Mesenchymal stem cell (in vitro differentiated cells and primary cell): ENCODE measurements at regions not wholly inside any gene's neighbourhood (a gene's known extent, or its start where the extent isn't known, plus 50 kb on each side); places are given as distances from the start of the nearest gene placed in this dataset.

Experiments used
- DNase-seq: peaks from one replicate; pipeline ENCODE4 v3.0.0-alpha.2; 2013
- H2AFZ ChIP-seq: one replicate; pipeline ENCODE4 v1.6.1; 2013; ENCODE audit warnings: low read depth, mild to moderate bottlenecking, control low read depth, inconsistent platforms, low read length, moderate library complexity
- H2AK5ac ChIP-seq: 2 replicates; pipeline ENCODE4 v1.6.1; 2013; ENCODE audit warnings: low read length, moderate library complexity, mild to moderate bottlenecking, inconsistent platforms; ENCODE audit not compliant: severe bottlenecking
- H2BK120ac ChIP-seq: one replicate; pipeline ENCODE4 v1.6.1; 2013; ENCODE audit warnings: low read depth, mild to moderate bottlenecking, inconsistent platforms, low read length, moderate library complexity
- H2BK12ac ChIP-seq, 2 experiments: one replicate each; pipeline ENCODE4 v1.6.1; 2013; ENCODE audit warnings: inconsistent platforms in 2 of 2, low read length in 2 of 2, mild to moderate bottlenecking in 2 of 2, moderate library complexity in 2 of 2, control low read depth in 1 of 2
- H2BK15ac ChIP-seq: one replicate; pipeline ENCODE4 v1.6.1; 2013; ENCODE audit warnings: mild to moderate bottlenecking, low read depth, inconsistent platforms; ENCODE audit not compliant: poor library complexity, severe bottlenecking
- H2BK5ac ChIP-seq: 2 replicates; pipeline ENCODE4 v1.6.1; 2013; ENCODE audit warnings: low read depth, mild to moderate bottlenecking, low read length, control low read depth, inconsistent platforms; ENCODE audit not compliant: poor library complexity, severe bottlenecking
- H3K14ac ChIP-seq, 2 experiments: one replicate each; pipeline ENCODE4 v1.6.1; 2013; ENCODE audit warnings: inconsistent platforms in 2 of 2, low read length in 2 of 2, control low read depth in 1 of 2, mild to moderate bottlenecking in 1 of 2, moderate library complexity in 1 of 2
- H3K18ac ChIP-seq, 2 experiments: one replicate each; pipeline ENCODE4 v1.6.1; 2013; ENCODE audit warnings: inconsistent platforms in 2 of 2, low read length in 2 of 2, control low read depth in 1 of 2, low read depth in 1 of 2, mild to moderate bottlenecking in 1 of 2
- H3K23ac ChIP-seq, 2 experiments: one replicate each; pipeline ENCODE4 v1.6.1; 2013; ENCODE audit warnings: inconsistent platforms in 2 of 2, low read length in 2 of 2, mild to moderate bottlenecking in 2 of 2, moderate library complexity in 2 of 2, control low read depth in 1 of 2
- H3K27ac ChIP-seq: 2 replicates; pipeline ENCODE4 v1.5.1; 2013; ENCODE audit warnings: mild to moderate bottlenecking, moderate library complexity, low read length, control low read depth, inconsistent platforms; ENCODE audit not compliant: poor library complexity, severe bottlenecking
- H3K27me3 ChIP-seq, 2 experiments: 2 replicates each; pipeline versions ENCODE4 v1.6.1 to v1.7.0; 2013; ENCODE audit warnings: low read length in 2 of 2, mild to moderate bottlenecking in 2 of 2, moderate library complexity in 2 of 2, control low read depth in 1 of 2, inconsistent platforms in 1 of 2; ENCODE audit not compliant: control insufficient read depth in 1 of 2, insufficient read depth in 1 of 2
- H3K36me3 ChIP-seq, 2 experiments: 2 replicates each; pipeline versions ENCODE4 v1.6.1 to v1.7.0; 2013; ENCODE audit warnings: low read length in 2 of 2, control low read depth in 1 of 2, inconsistent platforms in 1 of 2, low read depth in 1 of 2, mild to moderate bottlenecking in 1 of 2; ENCODE audit not compliant: insufficient read depth in 2 of 2, control insufficient read depth in 1 of 2
- H3K4ac ChIP-seq, 2 experiments: one replicate each; pipeline ENCODE4 v1.6.1; 2013; ENCODE audit warnings: inconsistent platforms in 2 of 2, low read length in 2 of 2, mild to moderate bottlenecking in 2 of 2, moderate library complexity in 2 of 2, control low read depth in 1 of 2, low read depth in 1 of 2
- H3K4me1 ChIP-seq: 2 replicates; pipeline ENCODE4 v1.6.1; 2013; ENCODE audit warnings: low read depth, low read length, control low read depth; ENCODE audit not compliant: control insufficient read depth, insufficient read depth
- H3K4me2 ChIP-seq: 2 replicates; pipeline ENCODE4 v1.6.1; 2013; ENCODE audit warnings: low read length, mild to moderate bottlenecking, inconsistent platforms; ENCODE audit not compliant: poor library complexity, severe bottlenecking
- H3K4me3 ChIP-seq, 2 experiments: 2 replicates each; pipeline versions ENCODE4 v1.5.1 to v1.7.0; 2013; ENCODE audit warnings: low read length in 2 of 2, mild to moderate bottlenecking in 2 of 2, control low read depth in 1 of 2, low read depth in 1 of 2; ENCODE audit not compliant: insufficient read depth in 1 of 2
- H3K79me1 ChIP-seq: replicated peaks from 2 replicates; pipeline ENCODE4 v1.6.1; 2013; ENCODE audit warnings: mild to moderate bottlenecking, control low read depth, low read length, inconsistent platforms; ENCODE audit not compliant: poor library complexity, severe bottlenecking
- H3K9ac ChIP-seq: 2 replicates; pipeline ENCODE4 v1.7.0; 2013; ENCODE audit warnings: mild to moderate bottlenecking, low read length, moderate library complexity
- H3K9me3 ChIP-seq: 2 replicates; pipeline ENCODE4 v1.7.0; 2013; ENCODE audit warnings: mild to moderate bottlenecking, low read length; ENCODE audit not compliant: control insufficient read depth
- H4K8ac ChIP-seq: one replicate; pipeline ENCODE4 v1.6.1; 2013; ENCODE audit warnings: inconsistent platforms, mild to moderate bottlenecking, low read length, moderate library complexity
- H4K91ac ChIP-seq: one replicate; pipeline ENCODE4 v1.6.1; 2013; ENCODE audit warnings: mild to moderate bottlenecking, low read length, inconsistent platforms
- WGBS: methylation state at CpG from one replicate; pipeline ENCODE4 v1.1.7; 2013; ENCODE audit warnings: mixed read lengths; 5-methylcytosine and 5-hydroxymethylcytosine counted together

GRCh38 chr9:2453701-2454100, 167.9 kb upstream of the VLDLR start:
- H4K91ac ChIP-seq: no peak overlapping the region
- H3K4me1 ChIP-seq: no peaks in the 10 kb centered on the region
- H3K9ac ChIP-seq: no peak overlapping the region
- H3K27me3 ChIP-seq: no peaks in the 10 kb centered on the region
- no peaks in the 10 kb centered on the region for H3K9me3 ChIP-seq
- H3K18ac ChIP-seq: no peak overlapping the region
- no peak overlapping the region for H4K8ac ChIP-seq
- no peak overlapping the region for H2AK5ac ChIP-seq
- H3K79me1 ChIP-seq: no peaks in the 10 kb centered on the region
- no peak overlapping the region for H3K4ac ChIP-seq
- no peak overlapping the region for H2AFZ ChIP-seq
- DNase-seq: no peak
- H3K27ac ChIP-seq: no peak overlapping the region
- no peak overlapping the region for H3K4me2 ChIP-seq
- H3K36me3 ChIP-seq: no peaks in the 10 kb centered on the region
- H2BK120ac ChIP-seq: no peak overlapping the region
- no peak overlapping the region for H2BK12ac ChIP-seq
- WGBS: 81% methylated on average over 5 of the region's 6 CpGs
- H2BK5ac ChIP-seq: no peak overlapping the region
- H3K4me3 ChIP-seq: no peak overlapping the region
- H3K23ac ChIP-seq: no peak overlapping the region
- no peak overlapping the region for H3K14ac ChIP-seq
- H2BK15ac ChIP-seq: no peak overlapping the region

GRCh38 chr9:2459756-2460155, 161.8 kb upstream of the VLDLR start:
- H3K9me3 ChIP-seq: no peaks in the 10 kb centered on the region
- 88% methylated on average over 3 of the region's 3 CpGs for WGBS
- DNase-seq: no peak

GRCh38 chr9:2461892-2462291, 159.7 kb upstream of the VLDLR start:
- Histone ChIP-seq H3K14ac (no peak overlapping the region), H4K91ac (no peak overlapping the region), H3K4me2 (no peak overlapping the region), H3K9ac (no peak overlapping the region), H3K4me3 (no peak overlapping the region), H2AFZ (no peak overlapping the region), H2AK5ac (no peak overlapping the region), H2BK15ac (no peak overlapping the region), H3K18ac (no peak overlapping the region), H3K4me1 (no peaks in the 10 kb centered on the region), H3K23ac (no peak overlapping the region), H3K4ac (no peak overlapping the region), H4K8ac (no peak overlapping the region), H3K9me3 (no peaks in the 10 kb centered on the region), H3K27ac (no peak overlapping the region), H3K36me3 (no peaks in the 10 kb centered on the region), H2BK12ac (no peak overlapping the region), H3K79me1 (no peaks in the 10 kb centered on the region), H3K27me3 (peaks cover 0 to 7% of the 10 kb centered on the region in 2 experiments), H2BK120ac (no peak overlapping the region), H2BK5ac (no peak overlapping the region)
- 82% methylated on average over 5 of the region's 5 CpGs for WGBS
- no peak for DNase-seq

More at GRCh38 chr9:2459756-2460155, 161.8 kb upstream of the VLDLR start:
- Histone ChIP-seq H3K4me3 (no peak overlapping the region), H3K4me2 (no peak overlapping the region), H2AFZ (no peak overlapping the region), H3K79me1 (no peaks in the 10 kb centered on the region), H4K91ac (no peak overlapping the region), H3K27me3 (peaks cover 0 to 7% of the 10 kb centered on the region in 2 experiments), H2AK5ac (no peak overlapping the region), H3K18ac (no peak overlapping the region), H2BK15ac (no peak overlapping the region), H3K36me3 (no peaks in the 10 kb centered on the region), H3K27ac (no peak overlapping the region), H3K4ac (no peak overlapping the region), H3K4me1 (no peaks in the 10 kb centered on the region), H2BK5ac (no peak overlapping the region), H2BK12ac (no peak overlapping the region), H4K8ac (no peak overlapping the region), H3K23ac (no peak overlapping the region), H3K9ac (no peak overlapping the region), H2BK120ac (no peak overlapping the region), H3K14ac (no peak overlapping the region)

GRCh38 chr9:2464624-2465023, 157.0 kb upstream of the VLDLR start:
- H3K27me3 ChIP-seq: peaks cover 0 to 7% of the 10 kb centered on the region in 2 experiments
- H4K91ac ChIP-seq: no peak overlapping the region
- H3K4me3 ChIP-seq: no peak overlapping the region
- H2BK15ac ChIP-seq: no peak overlapping the region
- H3K4me2 ChIP-seq: no peak overlapping the region
- H3K4me1 ChIP-seq: no peaks in the 10 kb centered on the region
- H3K14ac ChIP-seq: no peak overlapping the region
- no peaks in the 10 kb centered on the region for H3K36me3 ChIP-seq
- no peaks in the 10 kb centered on the region for H3K9me3 ChIP-seq
- H3K79me1 ChIP-seq: no peaks in the 10 kb centered on the region
- no peak overlapping the region for H3K23ac ChIP-seq
- DNase-seq: no peak
- no peak overlapping the region for H3K9ac ChIP-seq
- H3K4ac ChIP-seq: no peak overlapping the region
- no peak overlapping the region for H2AK5ac ChIP-seq
- no peak overlapping the region for H2AFZ ChIP-seq
- H2BK5ac ChIP-seq: no peak overlapping the region
- H2BK120ac ChIP-seq: no peak overlapping the region
- no peak overlapping the region for H3K18ac ChIP-seq
- H4K8ac ChIP-seq: no peak overlapping the region
- no peak overlapping the region for H2BK12ac ChIP-seq
- 77% methylated on average over 2 of the region's 2 CpGs for WGBS
- no peak overlapping the region for H3K27ac ChIP-seq
